ENCODE measurements at regions not wholly inside any gene's neighbourhood (a gene's known extent, or its start where the extent isn't known, plus 50 kb on each side); places are given as distances from the start of the nearest gene placed in this dataset.

- no peak overlapping the region for H2BK120ac ChIP-seq (ENCODE audit: low read depth, low read length)
- no peaks in the 10 kb centered on the region for H3K27me3 ChIP-seq (ENCODE audit: control insufficient read depth in 3 of 3, insufficient read depth in 3 of 3, low read depth in 1 of 3, low read length in 3 of 3)
- H3K9ac ChIP-seq (ENCODE audit: low read depth, low read length, poor library complexity) = no peak overlapping the region
- H3K18ac ChIP-seq (ENCODE audit: low read length) = no peak overlapping the region
- no peaks in the 10 kb centered on the region for H3K36me3 ChIP-seq (replicated peaks in 1 of 2; ENCODE audit: control insufficient read depth in 2 of 2, insufficient read depth in 2 of 2, low read length in 2 of 2)
- no peaks in the 10 kb centered on the region for H3K4me1 ChIP-seq (ENCODE audit: control insufficient read depth in 2 of 2, insufficient read depth in 1 of 2, low read depth in 1 of 2, low read length in 2 of 2)
- WGBS, 2 donors (ENCODE audit: extremely low coverage in 2 of 2, insufficient read length in 2 of 2, insufficient replicate concordance in 1 of 2) = no CpG with 5 or more reads among the region's 8 CpGs
- H4K91ac ChIP-seq (ENCODE audit: low read depth, low read length, poor library complexity) = no peak overlapping the region
- H3K9me3 ChIP-seq (replicated peaks in 1 of 2; ENCODE audit: control insufficient read depth in 2 of 2, insufficient read depth in 1 of 2, low read depth in 1 of 2, low read length in 2 of 2) = no peaks in the 10 kb centered on the region
- H3K4me3 ChIP-seq (ENCODE audit: low read length in 2 of 2) = no peak overlapping the region
- no peak overlapping the region for H3K27ac ChIP-seq (replicated peaks; ENCODE audit: low read length)
- H2BK15ac ChIP-seq (ENCODE audit: low read length) = no peak overlapping the region
- H3K4ac ChIP-seq (ENCODE audit: low read length) = no peak overlapping the region
- no peak overlapping the region for H2BK5ac ChIP-seq (ENCODE audit: low read length)
- no peak overlapping the region for H2AK5ac ChIP-seq (ENCODE audit: low read depth, low read length)
- no peak for DNase-seq (ENCODE audit: low spot score)
- peak overlapping the region; percentile 15 for H3K14ac ChIP-seq (ENCODE audit: low read length)
- no peak overlapping the region for H3K4me2 ChIP-seq (ENCODE audit: insufficient read depth, low read length, poor library complexity, severe bottlenecking)
- no peak overlapping the region for H2BK12ac ChIP-seq (ENCODE audit: low read length)
- H4K8ac ChIP-seq (ENCODE audit: low read depth, low read length) = no peak overlapping the region
- no peak overlapping the region for H3K23ac ChIP-seq (ENCODE audit: low read depth, low read length, poor library complexity)
- no peak overlapping the region for H2AFZ ChIP-seq (ENCODE audit: low read length)
- no peaks in the 10 kb centered on the region for H3K79me1 ChIP-seq (ENCODE audit: low read depth, low read length)
Measured at GRCh38 chr20:60132162-60132826, 174.1 kb downstream of the CDH26 start.

- Histone ChIP-seq H4K8ac (ENCODE audit: low read depth, low read length) (no peak overlapping the region), H3K9me3 (replicated peaks in 1 of 2; ENCODE audit: control insufficient read depth in 2 of 2, insufficient read depth in 1 of 2, low read depth in 1 of 2, low read length in 2 of 2) (no peaks in the 10 kb centered on the region), H3K14ac (ENCODE audit: low read length) (peak overlapping the region; percentile 15), H3K79me1 (ENCODE audit: low read depth, low read length) (no peaks in the 10 kb centered on the region), H3K4ac (ENCODE audit: low read length) (no peak overlapping the region), H2BK120ac (ENCODE audit: low read depth, low read length) (no peak overlapping the region), H2AK5ac (ENCODE audit: low read depth, low read length) (no peak overlapping the region), H4K91ac (ENCODE audit: low read depth, low read length, poor library complexity) (no peak overlapping the region), H2BK5ac (ENCODE audit: low read length) (no peak overlapping the region), H3K4me1 (ENCODE audit: control insufficient read depth in 2 of 2, insufficient read depth in 1 of 2, low read depth in 1 of 2, low read length in 2 of 2) (no peaks in the 10 kb centered on the region), H3K23ac (ENCODE audit: low read depth, low read length, poor library complexity) (no peak overlapping the region), H3K27me3 (ENCODE audit: control insufficient read depth in 3 of 3, insufficient read depth in 3 of 3, low read depth in 1 of 3, low read length in 3 of 3) (no peaks in the 10 kb centered on the region), H3K27ac (replicated peaks; ENCODE audit: low read length) (no peak overlapping the region), H2BK12ac (ENCODE audit: low read length) (no peak overlapping the region), H3K9ac (ENCODE audit: low read depth, low read length, poor library complexity) (no peak overlapping the region), H2AFZ (ENCODE audit: low read length) (no peak overlapping the region), H3K4me2 (ENCODE audit: insufficient read depth, low read length, poor library complexity, severe bottlenecking) (no peak overlapping the region), H2BK15ac (ENCODE audit: low read length) (no peak overlapping the region), H3K18ac (ENCODE audit: low read length) (no peak overlapping the region), H3K36me3 (replicated peaks in 1 of 2; ENCODE audit: control insufficient read depth in 2 of 2, insufficient read depth in 2 of 2, low read length in 2 of 2) (no peaks in the 10 kb centered on the region), H3K4me3 (ENCODE audit: low read length in 2 of 2) (no peak overlapping the region)
- DNase-seq (ENCODE audit: low spot score) = no peak
- WGBS, 2 donors (ENCODE audit: extremely low coverage in 2 of 2, insufficient read length in 2 of 2, insufficient replicate concordance in 1 of 2) = no CpG with 5 or more reads among the region's 14 CpGs
Measured at GRCh38 chr20:60132827-60133670, 174.8 kb downstream of the CDH26 start.

GRCh38 chr20:60135276-60135675, 177.1 kb downstream of the CDH26 start:
- no peak for DNase-seq (ENCODE audit: low spot score)
- no peak overlapping the region for H3K27ac ChIP-seq (replicated peaks; ENCODE audit: low read length)
- H2AFZ ChIP-seq (ENCODE audit: low read length) = no peak overlapping the region
- H3K14ac ChIP-seq (ENCODE audit: low read length) = no peak overlapping the region
- no peaks in the 10 kb centered on the region for H3K4me1 ChIP-seq (ENCODE audit: control insufficient read depth in 2 of 2, insufficient read depth in 1 of 2, low read depth in 1 of 2, low read length in 2 of 2)
- H3K79me1 ChIP-seq (ENCODE audit: low read depth, low read length) = no peaks in the 10 kb centered on the region
- H3K23ac ChIP-seq (ENCODE audit: low read depth, low read length, poor library complexity) = no peak overlapping the region
- no peaks in the 10 kb centered on the region for H3K9me3 ChIP-seq (replicated peaks in 1 of 2; ENCODE audit: control insufficient read depth in 2 of 2, insufficient read depth in 1 of 2, low read depth in 1 of 2, low read length in 2 of 2)
- no peak overlapping the region for H2AK5ac ChIP-seq (ENCODE audit: low read depth, low read length)
- H2BK5ac ChIP-seq (ENCODE audit: low read length) = no peak overlapping the region
- no peak overlapping the region for H3K9ac ChIP-seq (ENCODE audit: low read depth, low read length, poor library complexity)
- no peaks in the 10 kb centered on the region for H3K36me3 ChIP-seq (replicated peaks in 1 of 2; ENCODE audit: control insufficient read depth in 2 of 2, insufficient read depth in 2 of 2, low read length in 2 of 2)
- no peak overlapping the region for H3K4ac ChIP-seq (ENCODE audit: low read length)
- H2BK120ac ChIP-seq (ENCODE audit: low read depth, low read length) = no peak overlapping the region
- no peak overlapping the region for H2BK12ac ChIP-seq (ENCODE audit: low read length)
- no peak overlapping the region for H4K8ac ChIP-seq (ENCODE audit: low read depth, low read length)
- H3K4me3 ChIP-seq (ENCODE audit: low read length in 2 of 2) = no peak overlapping the region
- no peak overlapping the region for H2BK15ac ChIP-seq (ENCODE audit: low read length)
- no peak overlapping the region for H4K91ac ChIP-seq (ENCODE audit: low read depth, low read length, poor library complexity)
- no CpG with 5 or more reads among the region's 4 CpGs for WGBS, 2 donors (ENCODE audit: extremely low coverage in 2 of 2, insufficient read length in 2 of 2, insufficient replicate concordance in 1 of 2)
- H3K18ac ChIP-seq (ENCODE audit: low read length) = no peak overlapping the region
- no peak overlapping the region for H3K4me2 ChIP-seq (ENCODE audit: insufficient read depth, low read length, poor library complexity, severe bottlenecking)
- no peaks in the 10 kb centered on the region for H3K27me3 ChIP-seq (ENCODE audit: control insufficient read depth in 3 of 3, insufficient read depth in 3 of 3, low read depth in 1 of 3, low read length in 3 of 3)

DNA sequence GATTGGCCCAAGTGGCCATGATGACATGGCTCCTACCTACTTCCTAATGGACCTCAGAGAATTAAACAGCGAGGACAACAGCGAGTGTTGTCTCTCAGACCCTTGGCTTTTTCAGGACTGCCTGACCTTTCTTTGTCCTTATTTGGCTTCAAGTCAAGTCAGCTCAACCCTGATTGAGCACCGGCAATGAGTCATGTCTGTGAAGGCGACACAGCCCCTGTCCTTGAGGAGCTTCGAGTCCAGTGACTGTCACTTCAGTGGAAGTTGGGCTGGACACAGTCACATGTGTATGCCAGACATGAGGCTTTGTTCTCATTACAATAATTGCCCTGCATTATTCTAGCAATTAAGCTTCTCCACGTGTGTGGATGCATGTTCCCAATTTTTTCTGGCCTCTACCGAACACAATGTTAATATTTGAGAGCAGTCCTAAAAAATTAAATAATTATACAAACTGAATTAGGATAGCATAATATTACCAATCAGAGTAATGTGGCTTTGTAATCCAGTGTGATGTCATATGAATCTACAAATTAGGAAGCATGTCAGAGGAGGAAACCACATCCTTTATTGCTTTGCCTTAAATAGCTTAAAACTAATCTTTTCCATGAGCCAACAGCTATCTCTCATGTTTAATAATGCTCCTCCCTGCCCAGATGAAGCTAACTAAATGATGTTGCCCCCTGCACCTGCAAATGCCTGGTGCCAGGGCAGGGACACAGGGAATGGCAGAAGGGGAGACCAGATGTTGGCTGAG, 178.6 kb downstream of the CDH26 start:
- Histone ChIP-seq H3K27ac (replicated peaks; ENCODE audit: low read length) (no peak overlapping the region), H2AK5ac (ENCODE audit: low read depth, low read length) (no peak overlapping the region), H2BK12ac (ENCODE audit: low read length) (no peak overlapping the region), H3K4ac (ENCODE audit: low read length) (no peak overlapping the region), H2AFZ (ENCODE audit: low read length) (no peak overlapping the region), H2BK15ac (ENCODE audit: low read length) (no peak overlapping the region), H2BK120ac (ENCODE audit: low read depth, low read length) (no peak overlapping the region), H3K23ac (ENCODE audit: low read depth, low read length, poor library complexity) (no peak overlapping the region), H3K27me3 (ENCODE audit: control insufficient read depth in 3 of 3, insufficient read depth in 3 of 3, low read depth in 1 of 3, low read length in 3 of 3) (no peaks in the 10 kb centered on the region), H3K18ac (ENCODE audit: low read length) (no peak overlapping the region), H3K4me2 (ENCODE audit: insufficient read depth, low read length, poor library complexity, severe bottlenecking) (no peak overlapping the region), H3K4me1 (ENCODE audit: control insufficient read depth in 2 of 2, insufficient read depth in 1 of 2, low read depth in 1 of 2, low read length in 2 of 2) (no peaks in the 10 kb centered on the region), H3K14ac (ENCODE audit: low read length) (no peak overlapping the region), H3K4me3 (ENCODE audit: low read length in 2 of 2) (no peak overlapping the region), H3K9me3 (replicated peaks in 1 of 2; ENCODE audit: control insufficient read depth in 2 of 2, insufficient read depth in 1 of 2, low read depth in 1 of 2, low read length in 2 of 2) (no peaks in the 10 kb centered on the region), H2BK5ac (ENCODE audit: low read length) (no peak overlapping the region), H4K8ac (ENCODE audit: low read depth, low read length) (no peak overlapping the region), H3K36me3 (replicated peaks in 1 of 2; ENCODE audit: control insufficient read depth in 2 of 2, insufficient read depth in 2 of 2, low read length in 2 of 2) (no peaks in the 10 kb centered on the region), H4K91ac (ENCODE audit: low read depth, low read length, poor library complexity) (no peak overlapping the region), H3K79me1 (ENCODE audit: low read depth, low read length) (no peaks in the 10 kb centered on the region), H3K9ac (ENCODE audit: low read depth, low read length, poor library complexity) (no peak overlapping the region)
- WGBS, 2 donors (ENCODE audit: extremely low coverage in 2 of 2, insufficient read length in 2 of 2, insufficient replicate concordance in 1 of 2) = no CpG with 5 or more reads among the region's 7 CpGs
- DNase-seq (ENCODE audit: low spot score) = no peak

Data from neuronal stem cell (in vitro differentiated cells).